Fibroblast of villous mesenchyme (primary cell): ENCODE measurements at regions not wholly inside any gene's neighbourhood (a gene's known extent, or its start where the extent isn't known, plus 50 kb on each side); places are given as distances from the start of the nearest gene placed in this dataset.

Experiments used
- DNase-seq: peaks from one replicate; pipeline ENCODE4 v3.0.0-alpha.2; 2010; ENCODE audit warnings: low read depth
- H3K4me3 ChIP-seq: 2 replicates; pipeline ENCODE4 v1.5.1; 2011; ENCODE audit warnings: low read depth, mild to moderate bottlenecking, low read length
- TF ChIP-seq, protein P1 (sequence below): IDR thresholded peaks from 2 replicates; pipeline ENCODE4 v1.5.1; 2012; ENCODE audit warnings: low read depth, mild to moderate bottlenecking, low read length; ENCODE audit not compliant: insufficient read depth

DNA sequence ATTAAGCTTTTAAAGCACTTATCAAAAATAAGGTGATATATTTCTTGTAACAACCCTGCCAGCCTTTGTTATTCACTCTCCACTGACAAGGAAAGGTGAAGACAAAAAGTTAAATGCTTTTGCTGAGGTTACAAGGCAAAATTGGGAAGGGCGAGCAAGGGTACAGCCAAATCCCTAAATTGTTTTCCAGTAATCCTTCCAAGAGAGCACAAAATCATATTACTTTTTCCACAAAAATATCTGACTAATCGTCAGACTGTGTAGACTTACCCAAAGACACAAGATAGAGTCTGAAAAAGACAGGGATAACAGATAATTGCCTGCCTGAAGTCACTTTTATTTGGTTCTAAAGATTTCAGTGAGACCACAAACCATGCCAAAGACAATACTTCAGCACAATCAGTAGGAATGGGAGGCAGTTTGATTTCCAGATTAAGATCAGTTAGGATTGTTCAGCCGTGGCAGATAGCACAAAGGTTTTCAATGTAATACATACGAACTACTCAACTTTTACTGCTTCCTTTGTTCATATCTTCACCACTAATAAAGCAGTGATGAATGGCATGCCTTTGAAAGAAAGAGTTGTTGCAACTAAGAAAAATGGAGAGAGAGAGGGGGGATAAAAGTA, 383.8 kb upstream of the TUSC1 start:
- no peak overlapping the region for H3K4me3 ChIP-seq
- DNase-seq = no peak
- TF ChIP-seq, protein P1, sequence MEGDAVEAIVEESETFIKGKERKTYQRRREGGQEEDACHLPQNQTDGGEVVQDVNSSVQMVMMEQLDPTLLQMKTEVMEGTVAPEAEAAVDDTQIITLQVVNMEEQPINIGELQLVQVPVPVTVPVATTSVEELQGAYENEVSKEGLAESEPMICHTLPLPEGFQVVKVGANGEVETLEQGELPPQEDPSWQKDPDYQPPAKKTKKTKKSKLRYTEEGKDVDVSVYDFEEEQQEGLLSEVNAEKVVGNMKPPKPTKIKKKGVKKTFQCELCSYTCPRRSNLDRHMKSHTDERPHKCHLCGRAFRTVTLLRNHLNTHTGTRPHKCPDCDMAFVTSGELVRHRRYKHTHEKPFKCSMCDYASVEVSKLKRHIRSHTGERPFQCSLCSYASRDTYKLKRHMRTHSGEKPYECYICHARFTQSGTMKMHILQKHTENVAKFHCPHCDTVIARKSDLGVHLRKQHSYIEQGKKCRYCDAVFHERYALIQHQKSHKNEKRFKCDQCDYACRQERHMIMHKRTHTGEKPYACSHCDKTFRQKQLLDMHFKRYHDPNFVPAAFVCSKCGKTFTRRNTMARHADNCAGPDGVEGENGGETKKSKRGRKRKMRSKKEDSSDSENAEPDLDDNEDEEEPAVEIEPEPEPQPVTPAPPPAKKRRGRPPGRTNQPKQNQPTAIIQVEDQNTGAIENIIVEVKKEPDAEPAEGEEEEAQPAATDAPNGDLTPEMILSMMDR = no peak

- TF ChIP-seq, protein P1 = no peak
- no peak overlapping the region for H3K4me3 ChIP-seq
- no peak for DNase-seq
Observed at GRCh38 chr9:26058111-26058895, 380.1 kb upstream of the TUSC1 start.

GRCh38 chr9:26057050-26057449, 378.8 kb upstream of the TUSC1 start:
- no peak for DNase-seq
- no peak overlapping the region for H3K4me3 ChIP-seq
- TF ChIP-seq, protein P1 = no peak

GRCh38 chr9:26054600-26055520, 376.6 kb upstream of the TUSC1 start:
- no peak overlapping the region for H3K4me3 ChIP-seq
- no peak for DNase-seq
- TF ChIP-seq, protein P1 = no peak

DNA sequence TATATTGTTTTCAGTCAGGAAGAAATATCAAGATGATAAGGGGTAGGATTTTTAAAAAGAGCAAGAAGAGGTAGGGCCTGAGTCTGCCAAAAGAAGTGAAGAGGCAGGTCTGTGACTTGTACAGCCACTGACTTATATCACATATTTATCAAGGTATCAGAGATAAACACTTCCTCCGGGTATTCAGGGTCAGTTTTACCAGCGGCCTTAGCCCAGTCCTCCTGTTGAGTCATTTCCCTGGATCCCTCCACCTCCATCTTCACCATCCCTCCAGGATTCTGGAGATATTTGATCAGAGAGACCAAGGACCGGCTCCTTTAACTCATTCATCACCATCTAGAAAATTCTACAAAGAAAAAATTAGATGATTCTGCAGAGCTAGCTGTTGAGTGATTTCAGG, 375.7 kb upstream of the TUSC1 start:
- TF ChIP-seq, protein P1 = no peak
- DNase-seq = no peak
- no peak overlapping the region for H3K4me3 ChIP-seq

DNA sequence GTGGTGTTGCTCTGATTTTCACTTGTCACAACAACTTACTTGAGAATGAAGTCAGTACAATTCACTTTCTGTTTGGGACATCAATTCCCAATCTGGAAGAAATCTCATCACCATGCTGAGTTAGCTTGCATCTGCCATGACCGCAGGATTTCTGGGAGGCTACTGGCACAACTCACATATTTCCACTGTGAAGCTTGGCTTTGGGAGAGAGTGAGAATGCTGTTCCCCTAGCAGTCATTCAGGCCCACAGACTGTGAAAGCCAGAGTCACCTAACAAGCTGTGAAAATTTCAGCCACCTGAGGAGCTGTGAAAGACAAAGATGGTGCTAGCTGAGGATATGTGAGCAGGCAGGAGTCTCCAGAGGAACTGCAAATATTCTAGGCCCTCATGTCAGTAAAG, 365.2 kb upstream of the TUSC1 start:
- TF ChIP-seq, protein P1 = no peak
- no peak for DNase-seq
- H3K4me3 ChIP-seq = no peak overlapping the region
